H9 (cell line): ENCODE measurements at regions not wholly inside any gene's neighbourhood (a gene's known extent, or its start where the extent isn't known, plus 50 kb on each side); places are given as distances from the start of the nearest gene placed in this dataset.

Experiments
- DNase-seq: peaks from one replicate; pipeline ENCODE4 v3.0.0-alpha.2; 2017
- H2AFZ ChIP-seq: one replicate; pipeline ENCODE4 v1.6.1; 2013; ENCODE audit warnings: mild to moderate bottlenecking, low read length, control low read depth, moderate library complexity
- H2AK5ac ChIP-seq: 2 replicates; pipeline ENCODE4 v1.6.1; 2013; ENCODE audit warnings: low read length, control low read depth, mixed read lengths; ENCODE audit not compliant: insufficient read length
- H2BK120ac ChIP-seq: one replicate; pipeline ENCODE4 v1.6.1; 2013; ENCODE audit warnings: low read depth, mild to moderate bottlenecking, low read length, control low read depth, inconsistent platforms; ENCODE audit not compliant: poor library complexity, severe bottlenecking
- H2BK12ac ChIP-seq: 2 replicates; pipeline ENCODE4 v1.6.1; 2013; ENCODE audit warnings: low read length, control low read depth, mixed read lengths, low read depth; ENCODE audit not compliant: insufficient read length
- H2BK15ac ChIP-seq: 2 replicates; pipeline ENCODE4 v1.6.1; 2013; ENCODE audit warnings: low read depth, low read length, control low read depth
- H2BK20ac ChIP-seq: one replicate; pipeline ENCODE4 v1.6.1; 2013; ENCODE audit warnings: low read depth, mild to moderate bottlenecking, low read length, control low read depth, inconsistent platforms; ENCODE audit not compliant: poor library complexity, severe bottlenecking
- H2BK5ac ChIP-seq: 2 replicates; pipeline ENCODE4 v1.6.1; 2013; ENCODE audit warnings: low read length, control low read depth, mixed read lengths; ENCODE audit not compliant: insufficient read length
- H3K14ac ChIP-seq: 2 replicates; pipeline ENCODE4 v1.6.1; 2013; ENCODE audit warnings: low read length, control low read depth; ENCODE audit not compliant: insufficient read depth
- H3K18ac ChIP-seq: 2 replicates; pipeline ENCODE4 v1.6.1; 2013; ENCODE audit warnings: low read depth, mild to moderate bottlenecking, mixed read lengths, low read length, control low read depth; ENCODE audit not compliant: insufficient read length
- H3K23ac ChIP-seq: 2 replicates; pipeline ENCODE4 v1.6.1; 2013; ENCODE audit warnings: low read length, control low read depth, mixed read lengths, low read depth; ENCODE audit not compliant: insufficient read length
- H3K23me2 ChIP-seq: 2 replicates; pipeline ENCODE4 v1.6.1; 2013; ENCODE audit warnings: low read depth, mild to moderate bottlenecking, mixed read lengths, low read length, control low read depth; ENCODE audit not compliant: insufficient read length, poor library complexity, severe bottlenecking
- H3K27ac ChIP-seq: 2 replicates; pipeline ENCODE4 v1.5.1; 2013; ENCODE audit warnings: low read length, control low read depth, mixed read lengths, low read depth; ENCODE audit not compliant: insufficient read length
- H3K27me3 ChIP-seq: 2 replicates; pipeline ENCODE4 v1.6.1; 2013; ENCODE audit warnings: low read length, control low read depth, inconsistent platforms; ENCODE audit not compliant: insufficient read depth
- H3K4ac ChIP-seq: 2 replicates; pipeline ENCODE4 v1.6.1; 2013; ENCODE audit warnings: low read depth, mild to moderate bottlenecking, control low read depth, inconsistent platforms, low read length, moderate library complexity
- H3K4me1 ChIP-seq: 2 replicates; pipeline ENCODE4 v1.6.1; 2013; ENCODE audit warnings: low read length, control low read depth, inconsistent platforms; ENCODE audit not compliant: insufficient read depth
- H3K4me2 ChIP-seq: 2 replicates; pipeline ENCODE4 v1.6.1; 2013; ENCODE audit warnings: low read length, control low read depth, mixed read lengths; ENCODE audit not compliant: insufficient read length, insufficient read depth
- H3K56ac ChIP-seq: 2 replicates; pipeline ENCODE4 v1.6.1; 2013; ENCODE audit warnings: low read depth, mild to moderate bottlenecking, mixed read lengths, low read length, control low read depth; ENCODE audit not compliant: insufficient read length
- H3K79me1 ChIP-seq: 2 replicates; pipeline ENCODE4 v1.6.1; 2013; ENCODE audit warnings: low read depth, mild to moderate bottlenecking, moderate library complexity, low read length, control low read depth, inconsistent platforms; ENCODE audit not compliant: insufficient read depth, poor library complexity, severe bottlenecking
- H3K79me2 ChIP-seq: 2 replicates; pipeline ENCODE4 v1.6.1; 2013; ENCODE audit warnings: low read length, control low read depth, inconsistent platforms; ENCODE audit not compliant: insufficient read depth
- H3K9ac ChIP-seq: 2 replicates; pipeline ENCODE4 v1.6.1; 2013; ENCODE audit warnings: low read length, control low read depth, mixed read lengths; ENCODE audit not compliant: insufficient read length; ENCODE audit errors: extremely low read depth
- H3K9me3 ChIP-seq: one replicate; pipeline ENCODE4 v1.6.1; 2013; ENCODE audit warnings: low read depth, low read length, inconsistent platforms; ENCODE audit not compliant: control insufficient read depth
- H3T11ph ChIP-seq: one replicate; pipeline ENCODE4 v1.6.1; 2013; ENCODE audit warnings: mild to moderate bottlenecking, low read length, control low read depth, inconsistent platforms
- H4K20me1 ChIP-seq: one replicate; pipeline ENCODE4 v1.6.1; 2013; ENCODE audit not compliant: control insufficient read depth, insufficient read length, insufficient read depth
- H4K5ac ChIP-seq: 2 replicates; pipeline ENCODE4 v1.6.1; 2013; ENCODE audit warnings: low read depth, mild to moderate bottlenecking, mixed read lengths, low read length, control low read depth; ENCODE audit not compliant: insufficient read length
- H4K8ac ChIP-seq: replicated peaks from 2 replicates; pipeline ENCODE4 v1.6.1; 2013; ENCODE audit warnings: low read length, control low read depth, mixed read lengths, low read depth; ENCODE audit not compliant: insufficient read length
- H4K91ac ChIP-seq: 2 replicates; pipeline ENCODE4 v1.6.1; 2013; ENCODE audit warnings: low read depth, mild to moderate bottlenecking, moderate library complexity, mixed read lengths, low read length, control low read depth; ENCODE audit not compliant: insufficient read length
- H3K27ac Mint-ChIP-seq, 3 experiments: 2 replicates in 2 of 3; 3 replicates in 1 of 3; pipeline ENCODE4 v1.8.0; 2020 to 2021; ENCODE audit warnings: mixed read lengths in 3 of 3, mild to moderate bottlenecking in 1 of 3, moderate library complexity in 1 of 3
- H3K27me3 Mint-ChIP-seq: 2 replicates; pipeline ENCODE4 v1.8.0; 2021; ENCODE audit warnings: low read depth, mild to moderate bottlenecking, moderate library complexity, mixed read lengths
- H3K36me3 Mint-ChIP-seq, 3 experiments: 2 replicates in 2 of 3; 3 replicates in 1 of 3; pipeline ENCODE4 v1.8.0; 2020 to 2021; ENCODE audit warnings: low read depth in 3 of 3, mixed read lengths in 3 of 3; ENCODE audit not compliant: insufficient read depth in 1 of 3
- H3K4me1 Mint-ChIP-seq, 2 experiments: 2 replicates each; pipeline ENCODE4 v1.8.0; 2020; ENCODE audit warnings: mixed read lengths in 2 of 2
- H3K4me3 Mint-ChIP-seq, 2 experiments: 2 replicates in 1 of 2; 3 replicates in 1 of 2; pipeline ENCODE4 v1.8.0; 2020 to 2021; ENCODE audit warnings: mild to moderate bottlenecking in 2 of 2, mixed read lengths in 2 of 2, moderate library complexity in 1 of 2
- H3K9me3 Mint-ChIP-seq, 2 experiments: 2 replicates in 1 of 2; 3 replicates in 1 of 2; pipeline ENCODE4 v1.8.0; 2020; ENCODE audit warnings: mild to moderate bottlenecking in 2 of 2, mixed read lengths in 2 of 2, moderate library complexity in 1 of 2
- WGBS: extraction: QIAGEN DNeasy Blood & Tissue Kit; methylation state at CpG from one replicate; pipeline ENCODE4 v1.1.7; 2013; ENCODE audit warnings: missing lambda C conversion rate, low lambda C conversion rate, mixed read lengths; ENCODE audit not compliant: insufficient read length; ENCODE audit errors: extremely low coverage; 5-methylcytosine and 5-hydroxymethylcytosine counted together
- TF ChIP-seq, protein P1 (sequence below): fragments of 200-600 bp; sonication (generic); conservative IDR thresholded peaks from 3 replicates; pipeline ENCODE4 v1.8.0; 2021; ENCODE audit warnings: antibody characterized with exemption, mild to moderate bottlenecking

DNA sequence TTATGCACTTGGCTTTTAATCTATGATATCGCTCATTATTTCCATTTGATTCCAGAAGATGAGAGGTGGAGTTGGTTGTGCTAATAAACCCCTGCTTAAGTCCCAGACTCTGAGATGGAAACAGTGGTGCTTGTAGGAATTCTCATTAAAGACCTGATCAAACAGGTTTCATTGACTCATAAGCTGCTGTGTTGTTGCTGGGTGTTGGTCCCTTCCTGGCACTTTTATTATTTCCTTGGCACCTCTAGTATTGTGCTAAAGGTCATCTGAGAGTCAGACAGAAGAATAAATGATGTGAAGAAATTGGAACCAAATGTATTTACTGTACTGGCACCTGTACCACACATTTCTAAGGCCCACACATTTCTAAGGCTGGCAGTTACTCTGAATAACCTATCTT is 544.7 kb upstream of the NR3C2 start:
- no CpG with 5 or more reads among the region's 1 CpG for whole genome bisulfite sequencing
- H3K4ac ChIP-seq = no peak overlapping the region
- H3K79me2 ChIP-seq = no peaks in the 10 kb centered on the region
- no peak overlapping the region for H3K4me2 ChIP-seq
- no peak overlapping the region for H2BK15ac ChIP-seq
- Mint-ChIP-seq H3K27ac (no peak overlapping the region), H3K27me3 (no peaks in the 10 kb centered on the region), H3K4me1 (peaks cover 0 to 2% of the 10 kb centered on the region in 2 experiments; a peak in 1 of 4 replicates), H3K36me3 (peaks cover 0 to 7% (median 0%) of the 10 kb centered on the region in 3 experiments; a peak in 2 of 7 replicates), H3K9me3 (peaks cover 3 to 8% of the 10 kb centered on the region in 2 experiments; a peak in 2 of 5 replicates), H3K4me3 (no peak overlapping the region)
- H2AFZ ChIP-seq = no peak overlapping the region
- no peak overlapping the region for H3K9ac ChIP-seq
- no peak overlapping the region for H4K8ac ChIP-seq
- no peak overlapping the region for H3K56ac ChIP-seq
- no peak overlapping the region for H2BK5ac ChIP-seq
- no peak overlapping the region for H2AK5ac ChIP-seq
- no peak overlapping the region for H3K14ac ChIP-seq
- no peaks in the 10 kb centered on the region for H3K23me2 ChIP-seq
- DNase-seq = no peak
- H3K9me3 ChIP-seq = no peaks in the 10 kb centered on the region
- TF ChIP-seq, protein P1, sequence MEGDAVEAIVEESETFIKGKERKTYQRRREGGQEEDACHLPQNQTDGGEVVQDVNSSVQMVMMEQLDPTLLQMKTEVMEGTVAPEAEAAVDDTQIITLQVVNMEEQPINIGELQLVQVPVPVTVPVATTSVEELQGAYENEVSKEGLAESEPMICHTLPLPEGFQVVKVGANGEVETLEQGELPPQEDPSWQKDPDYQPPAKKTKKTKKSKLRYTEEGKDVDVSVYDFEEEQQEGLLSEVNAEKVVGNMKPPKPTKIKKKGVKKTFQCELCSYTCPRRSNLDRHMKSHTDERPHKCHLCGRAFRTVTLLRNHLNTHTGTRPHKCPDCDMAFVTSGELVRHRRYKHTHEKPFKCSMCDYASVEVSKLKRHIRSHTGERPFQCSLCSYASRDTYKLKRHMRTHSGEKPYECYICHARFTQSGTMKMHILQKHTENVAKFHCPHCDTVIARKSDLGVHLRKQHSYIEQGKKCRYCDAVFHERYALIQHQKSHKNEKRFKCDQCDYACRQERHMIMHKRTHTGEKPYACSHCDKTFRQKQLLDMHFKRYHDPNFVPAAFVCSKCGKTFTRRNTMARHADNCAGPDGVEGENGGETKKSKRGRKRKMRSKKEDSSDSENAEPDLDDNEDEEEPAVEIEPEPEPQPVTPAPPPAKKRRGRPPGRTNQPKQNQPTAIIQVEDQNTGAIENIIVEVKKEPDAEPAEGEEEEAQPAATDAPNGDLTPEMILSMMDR = no peak
- no peak overlapping the region for H4K5ac ChIP-seq
- H4K91ac ChIP-seq = no peak overlapping the region
- no peak overlapping the region for H3T11ph ChIP-seq
- H3K27me3 ChIP-seq = no peaks in the 10 kb centered on the region
- H3K4me1 ChIP-seq = no peaks in the 10 kb centered on the region
- no peaks in the 10 kb centered on the region for H3K79me1 ChIP-seq
- H3K18ac ChIP-seq = no peak overlapping the region
- no peak overlapping the region for H3K23ac ChIP-seq
- H2BK20ac ChIP-seq = no peak overlapping the region
- no peak overlapping the region for H2BK12ac ChIP-seq
- H2BK120ac ChIP-seq = no peak overlapping the region
- H4K20me1 ChIP-seq = no peaks in the 10 kb centered on the region
- no peak overlapping the region for H3K27ac ChIP-seq
